ENCODE measurements at regions not wholly inside any gene's neighbourhood (a gene's known extent, or its start where the extent isn't known, plus 50 kb on each side); places are given as distances from the start of the nearest gene placed in this dataset.

DNA sequence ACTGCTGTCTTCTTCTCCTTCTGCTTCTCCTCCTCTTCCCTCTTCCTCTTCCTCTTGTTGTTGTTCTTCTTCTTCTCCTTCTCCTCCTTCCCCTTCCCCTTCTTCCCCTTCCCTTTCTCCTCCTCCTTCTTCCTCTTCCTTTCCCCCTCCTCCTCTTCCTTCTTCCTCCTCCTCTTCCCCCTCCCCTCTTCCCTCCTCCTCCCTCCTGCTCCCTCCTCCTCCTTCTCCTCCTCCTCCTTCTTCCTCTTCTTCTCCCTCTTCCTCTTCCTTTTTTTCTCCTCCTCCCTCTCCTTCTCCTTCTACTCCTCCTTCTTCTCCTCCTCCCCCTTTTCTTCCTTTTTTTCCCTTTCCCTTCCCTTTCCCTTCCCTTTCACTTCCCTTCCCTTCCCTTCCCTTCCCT, 245.0 kb upstream of the IRX5 start:
- DNase-seq (ENCODE audit: low read depth), result no peak
- TF ChIP-seq, protein P1, sequence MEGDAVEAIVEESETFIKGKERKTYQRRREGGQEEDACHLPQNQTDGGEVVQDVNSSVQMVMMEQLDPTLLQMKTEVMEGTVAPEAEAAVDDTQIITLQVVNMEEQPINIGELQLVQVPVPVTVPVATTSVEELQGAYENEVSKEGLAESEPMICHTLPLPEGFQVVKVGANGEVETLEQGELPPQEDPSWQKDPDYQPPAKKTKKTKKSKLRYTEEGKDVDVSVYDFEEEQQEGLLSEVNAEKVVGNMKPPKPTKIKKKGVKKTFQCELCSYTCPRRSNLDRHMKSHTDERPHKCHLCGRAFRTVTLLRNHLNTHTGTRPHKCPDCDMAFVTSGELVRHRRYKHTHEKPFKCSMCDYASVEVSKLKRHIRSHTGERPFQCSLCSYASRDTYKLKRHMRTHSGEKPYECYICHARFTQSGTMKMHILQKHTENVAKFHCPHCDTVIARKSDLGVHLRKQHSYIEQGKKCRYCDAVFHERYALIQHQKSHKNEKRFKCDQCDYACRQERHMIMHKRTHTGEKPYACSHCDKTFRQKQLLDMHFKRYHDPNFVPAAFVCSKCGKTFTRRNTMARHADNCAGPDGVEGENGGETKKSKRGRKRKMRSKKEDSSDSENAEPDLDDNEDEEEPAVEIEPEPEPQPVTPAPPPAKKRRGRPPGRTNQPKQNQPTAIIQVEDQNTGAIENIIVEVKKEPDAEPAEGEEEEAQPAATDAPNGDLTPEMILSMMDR (conservative IDR thresholded peaks at IDR 0.05; ENCODE audit: low read length), result no peak
- H3K4me3 ChIP-seq (ENCODE audit: low read length), result no peak overlapping the region

DNA sequence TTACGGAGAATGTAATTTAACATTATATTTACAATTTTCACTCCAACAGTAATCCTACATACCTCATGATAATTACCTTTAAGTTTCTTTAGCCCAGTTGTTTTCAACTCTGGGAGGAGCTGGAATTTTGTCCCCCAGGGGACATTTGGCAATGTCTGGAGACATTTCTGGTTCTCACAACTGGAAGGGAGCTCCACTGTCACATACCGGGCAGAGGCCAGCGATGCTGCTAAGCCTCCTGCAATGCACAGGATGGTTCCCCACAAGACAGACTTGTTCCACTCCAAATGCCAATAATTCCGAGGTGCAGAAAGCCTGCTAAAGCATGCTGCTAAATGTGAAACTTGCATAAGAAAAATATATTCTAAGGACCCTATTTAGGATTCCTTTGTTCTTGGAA, 251.1 kb upstream of the IRX5 start:
- no peak for DNase-seq (ENCODE audit: low read depth)
- TF ChIP-seq, protein P1 (conservative IDR thresholded peaks at IDR 0.05; ENCODE audit: low read length), result no peak
- no peak overlapping the region for H3K4me3 ChIP-seq (ENCODE audit: low read length)

DNA sequence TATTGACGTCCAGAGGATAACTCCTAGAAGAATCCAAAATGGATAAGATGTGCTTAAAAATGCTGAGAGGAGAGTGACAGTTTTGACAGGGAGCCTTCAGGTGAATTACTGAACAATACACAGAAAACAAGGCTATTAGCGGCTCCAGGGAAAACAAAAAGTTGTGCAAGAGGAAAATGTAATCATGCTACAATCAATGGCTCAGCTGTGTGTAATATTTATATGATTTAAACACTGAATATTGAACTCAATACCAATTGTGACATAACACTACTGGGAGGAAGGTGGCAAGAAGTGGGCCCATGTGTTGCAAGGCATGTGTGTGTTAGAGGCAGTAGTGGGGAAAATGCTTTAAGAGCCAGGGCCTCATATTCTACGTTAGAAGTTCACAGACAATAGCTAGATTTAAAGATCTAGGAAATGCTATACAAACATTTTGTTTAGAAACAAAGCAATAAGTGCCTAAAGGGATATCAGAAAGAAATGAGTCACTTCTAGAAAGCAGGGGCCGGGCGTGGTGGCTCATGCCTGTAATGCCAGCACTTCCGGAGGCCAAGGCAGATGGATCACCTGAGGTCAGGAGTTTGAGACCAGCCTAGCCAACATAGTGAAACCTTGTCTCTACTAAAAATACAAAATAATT, 253.2 kb upstream of the IRX5 start:
- TF ChIP-seq, protein P1 (conservative IDR thresholded peaks at IDR 0.05; ENCODE audit: low read length), result no peak
- no peak overlapping the region for H3K4me3 ChIP-seq (ENCODE audit: low read length)
- DNase-seq (ENCODE audit: low read depth), result no peak

DNA sequence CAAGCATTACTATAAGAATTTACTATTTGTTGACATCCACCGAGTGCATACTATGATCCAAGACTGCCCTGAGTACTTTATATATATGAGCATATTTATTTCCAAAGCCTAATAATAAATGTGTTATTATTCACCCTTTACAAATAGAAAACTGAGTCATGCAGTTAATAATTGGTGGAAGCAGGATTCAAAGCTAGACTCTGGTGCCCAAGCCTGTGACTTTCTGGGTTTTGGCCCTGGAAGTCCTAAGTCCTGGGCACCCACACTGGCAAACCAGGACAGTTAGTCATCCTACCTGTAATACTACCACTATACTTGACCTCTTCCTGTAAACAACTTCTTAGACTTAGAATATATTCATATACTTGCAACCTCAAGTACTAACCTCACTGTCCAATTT, 257.4 kb upstream of the IRX5 start:
- no peak overlapping the region for H3K4me3 ChIP-seq (ENCODE audit: low read length)
- DNase-seq (ENCODE audit: low read depth), result no peak
- TF ChIP-seq, protein P1 (conservative IDR thresholded peaks at IDR 0.05; ENCODE audit: low read length), result no peak

DNA sequence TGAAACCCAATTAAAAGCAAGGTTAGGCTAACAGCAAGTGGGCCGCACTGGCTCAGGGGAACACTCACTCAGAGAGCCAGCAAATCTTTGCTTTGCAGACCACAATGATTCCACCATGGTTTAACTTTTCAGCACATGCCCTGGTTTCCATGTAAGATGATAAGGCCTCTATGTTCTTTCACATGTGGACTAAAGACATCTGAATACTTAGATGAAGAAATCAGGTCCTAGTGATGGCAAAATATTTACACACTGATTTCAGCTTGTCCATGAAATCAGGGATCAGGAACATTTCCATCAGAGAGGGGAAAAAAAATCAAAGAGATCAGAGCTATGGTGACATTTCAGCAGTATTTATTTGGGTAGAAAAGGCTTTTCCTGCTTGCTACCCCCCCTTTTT, 258.2 kb upstream of the IRX5 start:
- TF ChIP-seq, protein P1 (conservative IDR thresholded peaks at IDR 0.05; ENCODE audit: low read length), result no peak
- H3K4me3 ChIP-seq (ENCODE audit: low read length), result no peak overlapping the region
- no peak for DNase-seq (ENCODE audit: low read depth)

DNA sequence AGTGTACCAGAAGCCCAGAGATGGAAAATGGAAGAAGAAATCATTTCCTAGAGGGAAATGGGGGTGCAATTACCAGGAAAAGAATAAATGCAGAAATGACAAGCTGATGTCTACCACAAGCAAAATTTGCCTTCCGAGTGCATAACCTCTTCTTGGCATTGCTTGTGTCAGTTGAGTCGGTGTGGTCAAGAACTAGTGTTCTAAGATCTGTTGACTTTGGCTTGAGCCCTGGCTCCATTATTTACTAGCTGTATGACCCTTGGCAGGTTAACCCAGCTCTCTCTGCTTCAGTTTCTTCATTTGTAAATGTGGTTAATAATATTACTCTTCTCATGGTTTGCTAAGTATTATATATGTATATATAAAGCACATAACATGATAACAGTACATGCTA, 273.0 kb upstream of the IRX5 start:
- TF ChIP-seq, protein P1 (conservative IDR thresholded peaks at IDR 0.05; ENCODE audit: low read length), result no peak
- no peak for DNase-seq (ENCODE audit: low read depth)
- no peak overlapping the region for H3K4me3 ChIP-seq (ENCODE audit: low read length)

DNA sequence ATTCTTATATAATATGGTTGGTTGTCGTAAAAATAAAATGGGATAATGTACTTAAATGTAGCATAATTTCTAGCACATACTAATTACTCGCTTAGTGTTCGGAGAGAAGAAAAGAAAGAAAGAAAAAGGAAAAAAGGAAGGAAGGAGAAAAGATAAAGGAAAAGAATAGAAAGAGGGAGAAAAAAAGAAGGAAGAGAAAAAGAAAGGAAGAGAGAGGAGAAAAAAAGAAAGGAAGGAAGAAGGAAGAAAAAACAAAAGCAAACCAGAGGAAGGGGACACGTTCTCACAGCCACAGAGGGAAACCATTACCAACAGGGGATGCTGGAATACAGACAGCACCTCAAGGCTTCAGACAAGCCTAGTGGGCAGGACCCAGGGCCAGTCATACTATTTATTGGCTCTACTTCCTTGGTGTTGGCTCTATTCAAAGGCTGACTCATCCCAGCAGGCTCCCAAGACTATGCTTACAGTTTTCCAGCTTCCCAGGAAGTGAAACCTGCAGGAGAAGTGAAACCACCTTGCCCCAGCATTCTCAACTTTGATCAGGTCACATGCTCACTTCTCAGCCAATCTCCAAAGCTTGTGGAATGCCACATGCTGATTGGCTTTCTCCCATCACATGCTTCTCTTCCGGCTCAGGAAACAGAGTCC, 273.5 kb upstream of the IRX5 start:
- H3K4me3 ChIP-seq (ENCODE audit: low read length), result no peak overlapping the region
- DNase-seq (ENCODE audit: low read depth), result peak; percentile 49
- TF ChIP-seq, protein P1 (conservative IDR thresholded peaks at IDR 0.05; ENCODE audit: low read length), result no peak
